GM19240 (cell line): ENCODE measurements at regions not wholly inside any gene's neighbourhood (a gene's known extent, or its start where the extent isn't known, plus 50 kb on each side); places are given as distances from the start of the nearest gene placed in this dataset.

Source experiments
- DNase-seq: peaks from one replicate; pipeline ENCODE4 v3.0.0; 2011; ENCODE audit warnings: low spot score; ENCODE audit not compliant: insufficient read length

DNA sequence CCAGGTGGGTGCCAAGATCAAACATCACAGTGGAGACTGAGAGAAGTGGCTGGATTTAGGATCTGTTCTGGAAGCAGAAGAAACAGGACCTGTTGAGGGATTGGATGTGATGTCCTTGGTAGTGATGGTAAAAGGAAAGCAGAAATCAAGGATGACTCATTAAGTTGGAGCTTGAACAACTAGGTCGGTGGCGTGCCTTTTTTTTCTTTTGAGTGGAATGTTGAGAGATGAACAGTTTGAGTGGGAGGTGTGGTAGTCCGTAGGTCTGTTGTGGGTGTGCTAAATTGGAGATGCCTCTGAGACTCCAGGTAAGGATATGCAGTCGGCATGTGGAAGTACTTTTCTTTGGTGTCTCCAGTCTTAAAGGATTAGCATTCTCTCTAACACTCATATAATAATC, 92.1 kb upstream of the IL12B start:
- DNase-seq: no peak

DNA sequence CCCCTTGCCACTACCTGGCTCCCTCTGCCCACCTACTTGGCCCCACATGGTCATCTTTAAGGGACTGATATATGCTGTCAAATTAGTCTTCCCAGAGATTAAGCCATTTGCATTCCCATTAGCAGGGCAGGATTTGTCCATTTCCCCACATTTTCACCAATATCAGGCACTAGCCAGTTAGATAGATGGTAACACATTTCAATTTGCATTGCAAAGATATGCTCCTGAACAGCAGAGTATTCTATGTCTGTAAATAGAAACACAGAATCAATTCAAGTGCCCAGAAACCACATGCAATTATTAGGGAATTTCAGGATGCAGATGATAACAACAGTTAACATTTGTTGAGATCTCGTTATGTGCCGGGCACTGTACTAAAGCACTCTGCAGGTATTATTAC, 92.6 kb upstream of the IL12B start:
- DNase-seq: no peak

DNA sequence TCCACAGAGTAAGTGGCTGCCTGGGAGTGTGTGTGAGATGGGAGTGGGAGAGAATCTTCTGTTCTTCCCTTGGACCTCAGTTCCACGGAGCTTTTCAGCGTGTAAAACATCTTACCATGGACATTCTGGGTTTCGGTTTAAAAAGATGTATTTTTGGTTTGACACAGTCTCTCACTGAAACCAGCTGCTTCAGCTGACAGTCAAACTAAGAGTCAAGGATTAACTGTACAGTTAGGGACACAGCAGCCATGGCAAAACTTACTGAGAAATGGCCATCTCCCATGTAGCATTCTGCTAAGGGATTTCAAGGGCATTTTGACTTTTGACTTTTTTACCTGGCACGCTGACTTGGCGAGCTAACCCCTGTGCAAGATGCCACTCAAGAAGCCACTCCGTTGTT, 93.8 kb upstream of the IL12B start:
- DNase-seq: no peak

DNA sequence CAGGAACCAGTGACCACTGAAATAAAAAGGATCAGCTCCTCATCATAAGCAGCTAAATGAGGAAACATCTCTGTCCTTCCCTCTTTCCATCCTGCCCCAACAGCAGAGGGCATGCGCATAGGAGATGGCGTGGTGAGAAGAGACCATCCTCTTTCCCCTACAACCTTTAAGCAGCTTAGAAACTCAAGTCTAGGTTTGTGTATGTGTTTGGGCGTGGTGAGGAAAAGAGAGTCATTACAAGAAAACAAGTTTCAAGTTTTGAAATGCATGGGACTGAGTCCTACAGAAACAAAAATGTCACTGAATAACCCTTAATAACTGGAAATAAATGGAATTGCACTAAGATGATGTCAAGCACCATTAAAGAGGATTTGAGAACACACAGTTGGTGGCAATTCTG, 96.4 kb upstream of the IL12B start:
- no peak for DNase-seq

DNA sequence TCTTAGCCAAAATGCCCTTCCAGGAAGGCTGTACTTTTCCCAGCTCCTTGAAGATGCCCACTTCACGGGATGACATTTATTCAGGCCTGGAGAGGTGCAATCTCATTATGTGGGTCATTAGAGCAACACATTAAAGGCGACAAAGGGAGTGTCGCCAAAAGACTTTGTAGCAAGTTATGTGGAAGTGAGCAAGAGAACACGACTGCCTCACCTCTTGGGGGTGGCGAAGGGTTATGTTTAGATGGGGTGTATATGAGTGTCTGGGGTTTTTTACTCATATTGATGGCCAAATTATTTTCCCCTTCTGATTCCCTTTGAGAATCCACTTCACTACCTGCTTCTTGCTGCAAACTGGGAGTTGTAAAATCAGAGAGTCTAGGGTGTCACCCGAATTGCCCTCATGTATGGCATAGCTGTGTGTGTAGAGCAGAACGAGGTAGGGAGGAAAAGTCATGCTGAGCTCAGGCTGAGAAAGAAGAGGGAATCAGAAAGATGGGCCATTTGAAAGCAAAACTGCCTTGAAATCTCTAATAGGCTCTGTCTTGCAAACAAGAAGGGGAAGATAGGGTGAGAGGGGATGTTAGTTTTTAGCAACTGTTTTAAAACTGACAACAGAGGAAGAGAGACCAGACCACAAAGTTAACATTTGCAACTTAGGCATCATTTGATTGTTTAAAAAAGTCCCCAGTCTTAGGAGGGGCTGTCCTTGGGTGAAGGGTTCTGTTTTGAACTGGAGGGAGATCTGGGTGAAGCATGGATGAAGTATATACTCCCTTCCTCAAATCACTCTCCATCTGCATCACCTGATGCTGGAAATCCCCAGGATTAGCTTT, 97.1 kb upstream of the IL12B start:
- DNase-seq: no peak

DNA sequence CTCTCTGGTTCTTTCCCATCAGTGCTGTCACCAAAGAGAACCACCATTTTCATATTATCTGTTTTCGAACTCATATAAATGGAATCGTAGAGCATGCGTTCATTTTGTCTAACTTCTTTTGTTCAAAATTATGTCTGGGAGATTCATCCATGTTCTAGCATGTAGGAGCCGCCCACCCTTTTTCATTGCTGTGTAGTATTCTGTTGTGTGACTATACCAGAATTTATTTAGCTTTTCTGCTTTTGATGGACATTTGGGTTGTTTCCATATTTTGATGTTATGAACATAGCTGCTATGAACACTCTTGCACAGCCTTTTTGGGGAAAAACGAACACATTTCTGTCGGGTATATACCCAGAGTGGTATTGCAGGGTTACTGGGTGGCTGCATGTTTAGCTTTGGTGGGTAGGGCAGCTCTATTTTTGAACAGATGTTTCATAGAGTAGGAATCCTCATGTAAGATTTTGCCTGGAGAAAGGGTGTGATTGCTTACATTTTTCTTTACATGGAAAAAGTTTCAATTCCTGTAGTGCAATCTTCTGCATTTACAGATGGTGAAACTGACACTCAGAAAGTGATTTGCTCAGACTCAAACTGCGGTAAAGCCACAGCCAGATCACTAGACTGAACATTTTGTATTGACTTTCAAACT, 100.2 kb upstream of the IL12B start:
- no peak for DNase-seq

DNA sequence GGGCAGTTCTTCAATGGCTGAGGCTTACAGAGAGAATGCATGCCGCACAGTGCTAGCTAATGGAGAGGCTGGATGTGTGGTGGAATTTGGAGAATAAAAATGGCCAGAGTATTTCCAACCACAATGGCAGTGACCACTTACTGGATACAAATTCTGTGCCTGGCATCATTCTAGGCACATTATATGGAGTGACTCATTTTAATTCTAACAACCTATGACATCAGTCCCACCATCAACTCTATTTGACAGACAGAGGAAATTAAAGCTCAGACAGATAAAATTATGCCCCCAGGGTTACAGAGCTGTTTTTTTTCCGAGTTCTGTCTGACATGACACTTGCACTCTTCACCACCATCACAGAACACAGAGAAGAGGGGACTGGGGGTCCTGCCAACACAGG, 105.6 kb upstream of the IL12B start:
- DNase-seq: no peak

DNA sequence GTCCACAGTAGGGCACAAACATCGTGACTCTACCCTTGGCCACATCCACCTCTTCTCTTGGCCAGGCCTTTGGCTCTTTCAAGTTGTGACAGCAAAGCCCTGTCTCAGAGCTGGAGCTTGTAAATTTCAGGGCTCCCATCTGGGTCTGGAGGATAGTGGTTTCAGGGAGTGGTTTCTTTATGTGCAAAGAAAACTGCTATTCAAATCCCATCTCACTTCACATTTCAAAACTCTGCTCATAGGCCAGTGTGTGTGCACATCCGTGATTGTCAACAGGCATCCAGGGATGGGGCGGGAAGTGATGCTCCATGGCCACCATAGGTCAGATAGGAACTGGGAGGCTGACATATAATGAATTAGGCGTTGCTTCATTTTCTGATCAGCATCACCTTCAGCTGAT, 107.8 kb upstream of the IL12B start:
- no peak for DNase-seq

DNA sequence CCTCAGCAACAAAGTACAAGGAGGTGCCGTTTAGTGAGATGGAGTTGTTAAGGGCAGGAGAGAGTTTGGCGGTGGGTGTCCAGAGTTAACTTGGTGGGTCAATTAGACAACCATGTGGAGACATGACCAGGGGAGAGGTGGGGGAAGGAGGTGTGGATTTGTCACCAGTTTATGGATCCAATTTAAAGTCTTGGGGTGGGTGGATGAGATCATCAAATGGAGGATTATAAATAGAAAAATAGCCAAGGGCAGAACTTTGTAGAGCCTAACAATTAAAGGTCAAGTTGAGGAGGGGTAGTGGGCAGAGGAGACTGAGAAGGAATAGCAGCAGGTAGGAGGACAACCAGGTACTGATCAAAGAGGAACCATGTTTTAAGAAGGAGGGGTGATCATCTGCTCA, 108.7 kb upstream of the IL12B start:
- no peak for DNase-seq

DNA sequence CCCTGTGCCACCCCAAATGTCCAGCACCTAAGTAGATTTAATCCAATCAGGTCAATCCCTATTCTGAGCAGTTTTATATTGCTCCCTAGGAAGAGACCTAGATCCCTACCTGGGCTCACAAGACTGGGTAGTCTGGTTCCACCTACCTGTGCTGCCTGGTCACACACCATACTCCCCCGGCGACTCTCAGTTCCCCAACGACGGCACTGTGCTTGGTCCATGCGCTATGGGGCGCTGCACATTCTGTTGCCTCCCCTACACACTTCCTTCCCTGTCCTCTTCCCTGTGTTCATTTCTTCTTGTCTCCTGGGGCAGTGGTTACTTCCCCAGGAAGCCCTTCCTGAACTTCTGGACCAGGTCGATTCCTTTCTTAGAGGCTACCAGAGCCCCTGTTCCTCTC, 109.9 kb upstream of the IL12B start:
- DNase-seq: no peak

DNA sequence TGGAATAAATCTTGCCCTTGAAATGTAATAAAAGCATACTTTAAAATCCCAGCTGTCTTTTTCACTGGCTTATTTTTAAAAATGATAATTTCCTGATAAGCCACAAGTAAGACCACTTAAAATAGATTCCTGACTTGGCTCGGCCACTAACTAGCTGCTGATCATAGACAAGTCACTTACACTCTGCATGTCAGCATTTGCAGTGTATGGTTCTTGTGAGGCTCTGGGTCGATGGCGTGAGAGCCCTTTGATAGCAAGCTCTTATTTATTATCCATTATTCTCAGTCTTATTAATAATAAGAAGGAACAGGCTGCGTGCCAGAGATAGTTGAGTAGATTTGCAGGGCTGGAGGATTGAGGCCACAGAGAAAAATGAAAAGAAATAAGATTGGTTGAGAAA, 110.7 kb upstream of the IL12B start:
- no peak for DNase-seq

DNA sequence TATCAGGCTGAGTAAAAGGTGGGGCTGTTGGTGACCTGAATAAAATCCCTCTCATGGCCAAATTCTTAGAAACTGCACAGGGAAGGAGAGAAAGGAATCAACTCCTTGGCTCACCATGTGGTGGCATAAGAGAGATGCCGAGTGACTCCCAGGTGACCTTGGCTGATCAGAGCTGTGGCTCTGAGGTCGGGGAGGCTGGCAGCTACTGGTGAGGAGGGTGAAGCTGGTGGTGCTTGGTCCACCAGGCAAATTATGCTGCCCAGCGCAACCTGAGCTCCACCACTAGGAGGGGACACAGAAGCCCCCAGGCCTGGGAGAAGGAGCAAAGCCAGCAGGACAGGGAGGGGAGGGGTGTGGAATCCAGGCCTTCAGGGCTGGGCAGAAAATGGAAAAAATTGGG, 111.2 kb upstream of the IL12B start:
- DNase-seq: no peak

DNA sequence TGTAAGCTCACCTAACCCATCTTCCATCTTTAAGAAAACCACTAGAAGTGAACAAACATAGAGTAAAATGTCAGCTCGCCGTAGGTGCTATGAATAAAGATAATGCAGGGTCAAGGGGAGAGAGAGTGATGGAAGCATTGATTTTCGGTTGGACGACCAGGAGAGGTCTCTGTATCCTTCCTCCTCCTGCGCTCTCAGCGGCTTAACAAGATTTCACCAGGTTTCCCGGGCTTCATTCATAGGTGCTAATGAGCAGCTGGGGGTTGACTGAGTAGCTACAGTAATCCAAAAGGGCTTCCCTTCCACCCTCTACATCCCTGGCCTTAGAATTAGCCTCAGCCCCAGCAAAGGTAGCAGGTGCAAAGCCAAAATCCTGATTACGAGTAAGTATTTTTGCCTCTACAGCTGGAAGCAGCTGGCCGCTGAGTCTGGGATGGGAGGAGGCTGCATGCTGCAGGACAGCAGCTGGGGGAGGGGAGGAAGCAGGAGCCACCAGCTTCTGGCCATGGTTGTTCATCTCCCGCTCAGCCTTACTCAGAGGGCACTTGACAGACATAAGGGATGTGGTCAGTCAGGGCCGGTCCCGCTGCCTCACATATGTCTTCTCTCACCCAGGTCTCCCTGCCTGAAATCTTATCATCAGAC, 112.0 kb upstream of the IL12B start:
- DNase-seq: no peak

DNA sequence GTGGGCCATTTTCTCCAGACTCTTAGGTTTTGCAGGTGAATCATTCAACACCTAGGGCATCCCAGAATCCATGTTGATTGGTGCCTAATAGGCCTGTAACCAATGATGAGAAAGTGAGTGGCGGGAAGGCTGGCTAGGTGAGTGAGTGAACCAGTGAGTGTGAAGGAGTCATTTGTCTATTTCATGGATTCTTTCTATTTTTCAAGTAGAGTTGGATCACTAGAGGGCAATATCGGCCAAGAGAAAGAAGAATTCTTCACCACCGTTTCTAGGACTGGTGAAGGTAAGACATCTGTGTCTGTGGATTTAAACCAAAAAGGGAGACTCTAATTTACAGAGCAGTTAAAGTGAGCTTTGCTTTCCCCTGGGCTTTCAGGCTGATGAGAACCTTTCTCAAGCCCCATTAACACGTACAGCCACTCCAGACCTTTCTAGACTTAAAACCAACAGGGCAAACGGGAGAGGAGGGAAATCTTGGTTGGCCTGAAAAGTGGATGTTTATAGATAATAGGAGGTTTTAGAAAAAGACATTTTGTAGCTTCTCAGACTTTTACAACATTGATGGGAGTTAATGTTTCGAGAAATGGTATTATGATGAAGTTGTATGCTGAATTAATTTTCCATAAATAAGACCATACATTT, 114.3 kb upstream of the IL12B start:
- no peak for DNase-seq

DNA sequence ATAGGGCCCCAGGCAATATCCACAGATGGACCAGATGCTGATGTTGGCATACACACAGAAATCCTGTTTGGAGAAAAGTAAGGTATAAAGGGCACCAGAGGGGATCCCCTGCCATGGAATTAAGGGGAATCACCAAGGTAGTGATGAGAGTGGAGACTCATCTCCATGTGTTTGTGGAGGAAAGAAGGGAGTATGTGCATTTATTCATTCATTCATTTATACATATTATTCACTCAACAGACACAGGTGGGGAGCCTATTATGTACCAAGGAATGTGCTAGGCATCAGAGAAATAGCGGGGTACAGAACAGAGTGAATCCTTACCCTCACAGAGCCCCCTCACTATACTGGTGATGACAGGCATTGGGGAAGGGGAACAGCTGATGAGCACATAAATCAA, 116.8 kb upstream of the IL12B start:
- DNase-seq: no peak

DNA sequence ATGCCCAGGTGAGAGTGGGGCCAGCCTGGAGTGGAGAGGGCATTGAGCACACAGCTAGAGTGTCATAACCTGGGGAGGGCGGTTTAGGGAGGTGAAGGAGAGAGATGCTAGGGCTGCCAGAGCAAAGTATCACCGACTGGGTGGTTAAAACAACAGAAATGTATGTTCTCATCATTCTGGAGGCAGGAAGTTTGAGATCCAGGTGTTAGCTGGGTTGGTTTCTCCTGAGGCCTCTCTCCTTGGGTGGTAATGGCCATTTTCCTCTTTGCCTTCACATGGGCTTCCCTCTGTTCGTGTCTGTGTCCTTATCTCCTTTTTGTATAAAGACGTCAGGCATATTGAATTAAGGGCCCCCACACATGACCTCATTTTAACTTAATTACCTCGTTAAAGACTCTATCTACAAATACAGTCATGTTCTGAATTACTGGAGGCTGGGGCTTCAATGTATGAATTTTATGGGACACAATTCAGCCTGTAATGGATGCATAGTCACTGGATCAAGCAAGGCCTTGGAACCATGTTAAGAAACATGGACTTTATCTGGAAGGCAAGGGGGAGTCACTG, 118.6 kb upstream of the IL12B start:
- DNase-seq: no peak

DNA sequence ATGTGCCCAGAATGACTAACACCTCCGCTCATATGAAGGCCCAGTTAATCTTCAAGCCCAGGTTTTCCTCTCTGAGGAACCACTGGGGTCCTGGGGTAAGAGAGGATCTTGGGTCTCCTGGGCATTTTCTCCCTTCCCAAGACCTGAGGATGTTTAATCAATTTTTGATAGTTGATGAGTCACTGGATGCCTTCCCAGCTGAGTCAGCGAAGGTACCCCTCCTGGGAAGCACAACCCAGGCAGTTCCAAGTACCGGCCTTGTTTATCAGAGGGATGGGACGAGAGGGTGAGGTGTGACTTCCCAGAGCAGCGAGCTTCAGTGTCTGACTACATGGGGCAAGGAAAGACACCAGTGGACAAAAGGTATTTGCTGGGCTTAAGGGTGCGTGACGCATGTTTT, 119.6 kb upstream of the IL12B start:
- no peak for DNase-seq

DNA sequence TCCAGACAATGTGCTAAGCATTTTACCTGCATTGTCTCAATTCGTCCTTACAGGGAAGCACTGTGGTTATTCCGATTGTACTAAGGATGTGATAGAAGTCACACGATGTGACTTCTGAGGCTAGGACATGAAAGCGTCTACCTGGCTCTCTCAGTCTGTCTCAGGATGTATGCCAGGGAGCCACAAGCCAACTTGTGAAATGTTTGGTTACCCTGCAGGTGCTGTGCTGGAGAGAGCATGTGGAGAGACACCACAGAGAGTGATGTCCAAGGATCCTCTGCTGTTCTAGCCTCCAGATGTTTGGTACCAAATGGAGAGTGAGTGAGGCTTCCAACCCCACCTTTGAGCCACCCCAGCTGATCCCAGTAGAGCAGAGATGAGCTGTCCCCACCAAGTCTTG, 120.1 kb upstream of the IL12B start:
- DNase-seq: no peak

DNA sequence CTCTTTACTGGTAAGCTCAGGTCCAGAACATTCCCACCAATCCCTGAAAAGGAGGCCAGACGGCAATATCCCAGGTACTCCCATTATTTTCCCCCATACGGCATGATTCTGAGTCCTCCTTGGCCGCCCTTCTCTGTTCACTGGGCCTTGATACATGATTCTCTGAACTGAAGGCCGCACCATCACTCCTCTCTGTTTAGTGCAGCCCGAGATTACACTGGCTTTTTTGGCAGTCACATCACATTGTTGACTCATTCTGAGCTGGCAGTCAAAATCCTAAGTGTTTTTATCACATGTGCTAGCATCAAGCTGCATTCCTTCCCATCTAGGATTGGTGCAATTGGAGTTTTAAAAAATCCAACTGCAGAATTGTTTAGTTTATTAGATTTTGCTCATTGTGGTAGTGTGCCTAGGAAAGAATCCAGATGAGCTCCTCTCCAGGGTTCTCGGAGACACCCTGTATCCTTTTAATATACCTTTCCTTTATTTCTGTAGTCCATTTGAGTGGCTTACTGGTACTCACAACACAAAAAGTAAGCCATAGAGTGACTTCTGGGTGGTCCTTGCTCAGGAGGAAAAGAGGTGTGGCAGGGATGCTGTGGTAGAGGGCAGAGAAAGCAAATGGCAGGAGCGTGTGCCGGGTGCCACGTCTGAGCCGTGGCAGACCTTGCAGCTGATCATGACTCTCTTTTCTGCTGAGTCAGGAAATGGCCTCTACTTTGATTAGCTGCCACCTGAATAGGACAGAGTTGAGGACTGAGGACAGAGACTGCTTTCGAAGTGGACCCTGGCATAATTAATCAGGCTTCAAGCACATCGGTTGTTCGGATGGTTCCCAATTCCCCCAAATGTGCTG, 121.1 kb upstream of the IL12B start:
- DNase-seq: no peak

DNA sequence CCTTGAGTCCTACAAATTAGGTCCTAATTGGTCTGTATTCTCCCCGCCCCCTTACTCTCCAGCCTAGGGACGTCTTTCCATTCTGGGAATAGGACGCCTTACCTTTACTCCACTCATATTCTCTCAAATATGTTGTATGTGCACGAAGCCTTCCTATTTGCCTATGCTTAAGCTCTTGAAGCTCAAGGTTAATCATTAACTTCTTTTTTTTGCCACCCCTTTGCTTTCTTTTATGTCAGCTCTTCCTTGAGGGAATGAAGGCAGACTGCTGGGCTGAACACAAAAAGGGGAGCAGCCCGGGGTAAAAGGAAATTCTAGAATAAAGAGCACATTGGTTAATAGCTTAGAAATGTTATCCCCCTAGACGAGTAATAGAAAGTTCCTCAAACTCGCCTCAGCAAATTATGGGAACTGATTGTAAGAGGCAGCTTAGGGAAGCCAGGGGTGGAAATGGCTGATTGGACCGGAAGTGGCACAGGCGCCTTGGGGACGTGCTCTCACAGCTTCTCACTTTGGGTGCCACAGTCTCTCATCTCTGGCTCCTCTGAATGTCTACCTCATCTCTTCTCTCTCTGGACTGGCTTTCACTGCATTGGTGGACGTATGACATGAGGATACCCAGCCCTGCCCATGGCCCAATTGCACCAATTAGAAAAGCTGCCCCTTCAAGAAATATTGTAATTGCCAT, 122.3 kb upstream of the IL12B start:
- no peak for DNase-seq
